CD8-positive, alpha-beta memory T cell (primary cell): ENCODE measurements at regions not wholly inside any gene's neighbourhood (a gene's known extent, or its start where the extent isn't known, plus 50 kb on each side); places are given as distances from the start of the nearest gene placed in this dataset.

Experiments
- CTCF ChIA-PET: fragments of 350-600 bp; sonication (Branson Sonifier 250); formaldehyde crosslinking; loops from one replicate; lab custom pipeline; 2021; ENCODE audit warnings: antibody characterized with exemption; lab: Charles Lee
- POLR2A ChIA-PET: fragments of 350-600 bp; sonication (Branson Sonifier 250); formaldehyde crosslinking; loops from one replicate; lab custom pipeline; 2021; ENCODE audit warnings: antibody characterized with exemption; lab: Charles Lee
- DNase-seq, 5 donors: peaks; one replicate each; pipeline versions ENCODE4 v3.0.0 to v3.0.0-alpha.2; 2020 to 2022; ENCODE audit warnings: mixed read lengths in 1 of 5
- H3K27ac ChIP-seq: one replicate; pipeline ENCODE4 v1.7.0; 2013; ENCODE audit warnings: low read depth, mild to moderate bottlenecking, low read length, moderate library complexity
- H3K27me3 ChIP-seq: 2 replicates; pipeline ENCODE4 v1.7.0; 2013; ENCODE audit warnings: low read length, mild to moderate bottlenecking; ENCODE audit not compliant: insufficient read depth, poor library complexity, severe bottlenecking
- H3K36me3 ChIP-seq: 2 replicates; pipeline ENCODE4 v1.7.0; 2013; ENCODE audit warnings: mild to moderate bottlenecking, low read length, moderate library complexity; ENCODE audit not compliant: insufficient read depth
- H3K4me1 ChIP-seq: 2 replicates; pipeline ENCODE4 v1.7.0; 2013; ENCODE audit warnings: mild to moderate bottlenecking, low read length, moderate library complexity; ENCODE audit not compliant: insufficient read depth
- H3K4me3 ChIP-seq: 2 replicates; pipeline ENCODE4 v1.7.0; 2013; ENCODE audit warnings: mild to moderate bottlenecking, low read length
- H3K9me3 ChIP-seq: 2 replicates; pipeline ENCODE4 v1.7.0; 2013; ENCODE audit warnings: mild to moderate bottlenecking, low read length
- H3K27ac Mint-ChIP-seq, 8 donors: one replicate each; pipeline ENCODE4 v1.8.0; 2020 to 2021; ENCODE audit warnings: mixed read lengths in 8 of 8, mild to moderate bottlenecking in 6 of 8, inconsistent platforms in 3 of 8, moderate library complexity in 3 of 8
- H3K27me3 Mint-ChIP-seq, 2 donors: one replicate each; pipeline ENCODE4 v1.8.0; 2020 to 2021; ENCODE audit warnings: mixed read lengths in 2 of 2, mild to moderate bottlenecking in 1 of 2, moderate library complexity in 1 of 2
- H3K36me3 Mint-ChIP-seq, 3 donors: one replicate each; pipeline ENCODE4 v1.8.0; 2020 to 2021; ENCODE audit warnings: mixed read lengths in 3 of 3, inconsistent platforms in 1 of 3, mild to moderate bottlenecking in 1 of 3
- H3K4me1 Mint-ChIP-seq, 3 donors: one replicate each; pipeline ENCODE4 v1.8.0; 2020 to 2021; ENCODE audit warnings: mixed read lengths in 3 of 3, inconsistent platforms in 1 of 3, mild to moderate bottlenecking in 1 of 3
- H3K4me3 Mint-ChIP-seq, 7 donors: one replicate each; pipeline ENCODE4 v1.8.0; 2020 to 2021; ENCODE audit warnings: mixed read lengths in 7 of 7, mild to moderate bottlenecking in 6 of 7, moderate library complexity in 4 of 7, inconsistent platforms in 2 of 7
- H3K9me3 Mint-ChIP-seq, 5 donors: one replicate each; pipeline ENCODE4 v1.8.0; 2020 to 2022; ENCODE audit warnings: mixed read lengths in 5 of 5, mild to moderate bottlenecking in 3 of 5, moderate library complexity in 2 of 5, inconsistent platforms in 1 of 5

- Mint-ChIP-seq H3K36me3 (no peaks in the 10 kb centered on the region), H3K27me3 (no peaks in the 10 kb centered on the region), H3K4me3 (no peak overlapping the region), H3K27ac (no peak overlapping the region), H3K9me3 (peaks cover 6 to 52% (median 11%) of the 10 kb centered on the region in 5 donors), H3K4me1 (no peaks in the 10 kb centered on the region)
- H3K4me3 ChIP-seq, result no peak overlapping the region
- ChIA-PET POLR2A (no interaction called here), CTCF (no interaction called here)
- no peak overlapping the region for H3K27ac ChIP-seq
- H3K4me1 ChIP-seq, result no peaks in the 10 kb centered on the region
- no peak for DNase-seq
- no peaks in the 10 kb centered on the region for H3K9me3 ChIP-seq
- H3K27me3 ChIP-seq, result no peaks in the 10 kb centered on the region
- H3K36me3 ChIP-seq, result no peaks in the 10 kb centered on the region
These were observed 2352.7 kb downstream of the MAT2B start for GRCh38 chr5:165858118-165858517.

DNA sequence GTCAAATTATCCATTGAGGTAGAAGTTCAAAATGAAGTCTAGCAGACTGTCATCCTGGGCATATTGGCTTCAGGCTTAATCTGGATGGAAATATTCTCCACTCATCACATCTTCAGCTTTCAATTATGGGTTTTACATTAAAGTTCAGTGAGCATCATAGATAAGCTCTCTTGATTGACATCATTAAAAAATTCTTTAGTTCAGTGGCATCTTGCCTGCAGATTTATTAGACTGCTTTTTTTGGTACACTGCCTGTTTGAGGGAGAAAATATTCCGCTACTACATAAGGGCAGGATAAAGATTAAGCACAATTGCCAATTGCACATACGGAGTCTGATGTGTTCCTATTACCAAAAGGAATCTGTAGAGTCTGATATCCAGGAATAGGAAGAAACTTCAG, 2353.8 kb downstream of the MAT2B start:
- Mint-ChIP-seq H3K36me3 (no peaks in the 10 kb centered on the region), H3K4me3 (no peak overlapping the region), H3K27me3 (no peaks in the 10 kb centered on the region), H3K9me3 (peaks cover 6 to 56% (median 9%) of the 10 kb centered on the region in 5 donors), H3K4me1 (no peaks in the 10 kb centered on the region), H3K27ac (no peak overlapping the region)
- Histone ChIP-seq H3K27ac (no peak overlapping the region), H3K4me1 (no peaks in the 10 kb centered on the region), H3K27me3 (no peaks in the 10 kb centered on the region), H3K9me3 (no peaks in the 10 kb centered on the region), H3K36me3 (no peaks in the 10 kb centered on the region), H3K4me3 (no peak overlapping the region)
- ChIA-PET POLR2A (no interaction called here), CTCF (no interaction called here)
- DNase-seq, result no peak

GRCh38 chr5:165863239-165863638, 2357.8 kb downstream of the MAT2B start:
- POLR2A ChIA-PET, result no interaction called here
- no peak for DNase-seq
- Histone ChIP-seq H3K4me1 (no peaks in the 10 kb centered on the region), H3K27me3 (no peaks in the 10 kb centered on the region), H3K36me3 (no peaks in the 10 kb centered on the region), H3K9me3 (no peaks in the 10 kb centered on the region), H3K27ac (no peak overlapping the region), H3K4me3 (no peak overlapping the region)
- Mint-ChIP-seq H3K36me3 (no peaks in the 10 kb centered on the region), H3K4me1 (no peaks in the 10 kb centered on the region), H3K27ac (no peak overlapping the region), H3K27me3 (no peaks in the 10 kb centered on the region), H3K4me3 (no peak overlapping the region), H3K9me3 (peaks cover 3 to 41% (median 8%) of the 10 kb centered on the region in 5 donors)
- CTCF ChIA-PET, result no interaction called here

- Histone ChIP-seq H3K4me1 (no peaks in the 10 kb centered on the region), H3K27ac (no peak overlapping the region), H3K9me3 (no peaks in the 10 kb centered on the region), H3K27me3 (no peaks in the 10 kb centered on the region), H3K36me3 (no peaks in the 10 kb centered on the region), H3K4me3 (no peak overlapping the region)
- Mint-ChIP-seq H3K36me3 (no peaks in the 10 kb centered on the region), H3K27ac (peak overlapping the region in 1 of 8 donors; percentile 69), H3K9me3 (peaks cover 1 to 21% (median 4%) of the 10 kb centered on the region in 5 donors), H3K4me3 (no peak overlapping the region), H3K4me1 (no peaks in the 10 kb centered on the region), H3K27me3 (no peaks in the 10 kb centered on the region)
- DNase-seq, result no peak
- ChIA-PET CTCF (no interaction called here), POLR2A (no interaction called here)
These were observed 2365.9 kb downstream of the MAT2B start for GRCh38 chr5:165871291-165871690.

DNA sequence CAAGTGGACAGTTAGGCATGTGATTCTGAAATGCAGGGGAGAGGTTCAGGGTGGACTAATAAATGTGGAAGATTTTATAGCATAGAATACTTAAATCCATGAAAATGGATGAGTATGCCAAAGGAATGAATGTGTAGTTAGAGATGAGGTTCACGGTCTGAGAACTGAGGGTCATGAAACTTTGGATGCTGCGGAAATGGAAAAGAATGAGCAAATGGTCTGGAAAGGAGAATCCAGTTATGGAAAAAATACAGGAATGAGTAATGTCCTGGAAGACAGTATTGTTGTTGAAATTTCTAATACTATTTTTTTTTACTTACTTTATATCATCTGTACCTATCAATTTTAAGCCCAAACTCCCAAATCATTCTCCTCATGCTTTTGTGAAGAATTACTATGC, 2369.4 kb downstream of the MAT2B start:
- no peak overlapping the region for H3K27ac Mint-ChIP-seq
- Histone ChIP-seq H3K4me1 (no peaks in the 10 kb centered on the region), H3K9me3 (no peaks in the 10 kb centered on the region), H3K27ac (no peak overlapping the region), H3K36me3 (no peaks in the 10 kb centered on the region), H3K4me3 (no peak overlapping the region), H3K27me3 (no peaks in the 10 kb centered on the region)
- no peaks in the 10 kb centered on the region for H3K36me3 Mint-ChIP-seq
- H3K4me3 Mint-ChIP-seq, result no peak overlapping the region
- ChIA-PET POLR2A (no interaction called here), CTCF (no interaction called here)
- H3K4me1 Mint-ChIP-seq, result no peaks in the 10 kb centered on the region
- peaks cover 4 to 29% (median 18%) of the 10 kb centered on the region in 5 donors for H3K9me3 Mint-ChIP-seq
- no peak for DNase-seq
- H3K27me3 Mint-ChIP-seq, result peaks cover 0 to 3% of the 10 kb centered on the region in 2 donors

GRCh38 chr5:165876538-165876937, 2371.1 kb downstream of the MAT2B start:
- Histone ChIP-seq H3K27me3 (no peaks in the 10 kb centered on the region), H3K9me3 (no peaks in the 10 kb centered on the region), H3K27ac (no peak overlapping the region), H3K4me3 (no peak overlapping the region), H3K36me3 (no peaks in the 10 kb centered on the region), H3K4me1 (no peaks in the 10 kb centered on the region)
- Mint-ChIP-seq H3K36me3 (no peaks in the 10 kb centered on the region), H3K4me3 (no peak overlapping the region), H3K27ac (no peak overlapping the region), H3K4me1 (no peaks in the 10 kb centered on the region), H3K9me3 (peaks cover 4 to 26% (median 20%) of the 10 kb centered on the region in 5 donors), H3K27me3 (peaks cover 0 to 3% of the 10 kb centered on the region in 2 donors)
- CTCF ChIA-PET, result no interaction called here
- POLR2A ChIA-PET, result no interaction called here
- DNase-seq, result no peak

DNA sequence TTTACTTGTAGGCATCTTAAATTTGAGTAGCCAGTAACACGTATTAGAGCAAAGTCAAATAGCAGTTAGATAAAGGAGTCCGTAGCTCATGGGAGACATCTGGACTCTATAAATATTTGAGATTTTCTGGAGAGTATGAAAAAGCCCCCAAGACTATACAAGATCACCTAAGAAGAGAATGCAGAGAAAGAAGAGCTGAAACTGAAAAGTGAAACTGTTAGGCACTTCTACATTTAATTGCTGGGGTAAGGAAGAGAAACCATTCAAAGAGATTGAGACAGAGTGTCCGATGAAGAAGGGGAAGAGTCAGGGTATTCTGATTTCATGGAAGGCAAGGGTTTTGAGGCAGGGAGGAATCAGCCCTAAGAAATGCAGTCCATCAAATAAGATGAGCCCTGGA, 2372.1 kb downstream of the MAT2B start:
- peaks cover 0 to 3% of the 10 kb centered on the region in 2 donors for H3K27me3 Mint-ChIP-seq
- ChIA-PET POLR2A (no interaction called here), CTCF (no interaction called here)
- Histone ChIP-seq H3K27me3 (no peaks in the 10 kb centered on the region), H3K36me3 (no peaks in the 10 kb centered on the region), H3K9me3 (no peaks in the 10 kb centered on the region), H3K27ac (no peak overlapping the region), H3K4me1 (no peaks in the 10 kb centered on the region), H3K4me3 (no peak overlapping the region)
- no peak for DNase-seq
- H3K27ac Mint-ChIP-seq, result no peak overlapping the region
- H3K4me3 Mint-ChIP-seq, result no peak overlapping the region
- peaks cover 4 to 27% (median 20%) of the 10 kb centered on the region in 5 donors for H3K9me3 Mint-ChIP-seq
- H3K4me1 Mint-ChIP-seq, result no peaks in the 10 kb centered on the region
- no peaks in the 10 kb centered on the region for H3K36me3 Mint-ChIP-seq

DNA sequence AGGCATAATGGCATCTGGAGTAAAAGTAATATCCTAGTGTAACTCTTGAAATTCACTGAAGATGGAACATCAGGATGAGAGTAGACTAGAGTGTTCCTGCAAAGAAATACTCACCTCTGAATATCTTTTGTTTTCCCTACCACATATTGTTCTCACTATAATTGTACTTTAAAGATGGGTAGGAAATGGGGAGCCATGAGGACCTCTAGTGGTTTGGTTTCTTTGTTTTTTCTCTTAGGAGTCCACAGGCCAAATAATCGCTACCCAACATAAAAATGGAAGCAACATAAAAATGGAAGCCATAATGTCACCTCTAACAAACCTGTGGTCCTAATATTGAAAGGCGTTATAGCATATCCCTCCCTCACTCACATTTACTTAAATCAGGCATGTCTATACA, 2375.8 kb downstream of the MAT2B start:
- Mint-ChIP-seq H3K4me1 (no peaks in the 10 kb centered on the region), H3K36me3 (no peaks in the 10 kb centered on the region), H3K27me3 (peaks cover 0 to 3% of the 10 kb centered on the region in 2 donors), H3K27ac (no peak overlapping the region), H3K9me3 (peaks cover 4 to 32% (median 12%) of the 10 kb centered on the region in 5 donors), H3K4me3 (no peak overlapping the region)
- Histone ChIP-seq H3K36me3 (no peaks in the 10 kb centered on the region), H3K4me3 (no peak overlapping the region), H3K4me1 (no peaks in the 10 kb centered on the region), H3K27me3 (no peaks in the 10 kb centered on the region), H3K27ac (no peak overlapping the region), H3K9me3 (no peaks in the 10 kb centered on the region)
- no peak for DNase-seq
- ChIA-PET POLR2A (no interaction called here), CTCF (no interaction called here)

GRCh38 chr5:165882099-165882498, 2376.7 kb downstream of the MAT2B start:
- H3K9me3 Mint-ChIP-seq, result peaks cover 0 to 25% (median 9%) of the 10 kb centered on the region in 5 donors
- H3K36me3 ChIP-seq, result no peaks in the 10 kb centered on the region
- no peak overlapping the region for H3K27ac ChIP-seq
- no peak overlapping the region for H3K27ac Mint-ChIP-seq
- H3K4me1 Mint-ChIP-seq, result no peaks in the 10 kb centered on the region
- ChIA-PET POLR2A (no interaction called here), CTCF (no interaction called here)
- no peak for DNase-seq
- no peak overlapping the region for H3K4me3 Mint-ChIP-seq
- no peaks in the 10 kb centered on the region for H3K27me3 ChIP-seq
- H3K27me3 Mint-ChIP-seq, result peaks cover 0 to 3% of the 10 kb centered on the region in 2 donors
- no peak overlapping the region for H3K4me3 ChIP-seq
- H3K9me3 ChIP-seq, result no peaks in the 10 kb centered on the region
- H3K36me3 Mint-ChIP-seq, result no peaks in the 10 kb centered on the region
- no peaks in the 10 kb centered on the region for H3K4me1 ChIP-seq
